ENCODE measurements at regions not wholly inside any gene's neighbourhood (a gene's known extent, or its start where the extent isn't known, plus 50 kb on each side); places are given as distances from the start of the nearest gene placed in this dataset.

- TF ChIP-seq CTCF (IDR thresholded peaks at IDR 0.05) (no peak), EP300 (IDR thresholded peaks at IDR 0.05) (no peak)
Measured at GRCh38 chr4:13168326-13168725, 315.8 kb downstream of the RAB28 start.

Data from tibial nerve (tissue), 4 donors.